ENCODE measurements at regions not wholly inside any gene's neighbourhood (a gene's known extent, or its start where the extent isn't known, plus 50 kb on each side); places are given as distances from the start of the nearest gene placed in this dataset.
A peak's percentile ranks its signal among the peaks of the same experiment; 100 is the strongest.

GRCh38 chr10:43793704-43794103 is 145.0 kb upstream of the ZNF32 start:
- TF ChIP-seq EP300 (IDR thresholded peaks at IDR 0.05) (no peak), POLR2AphosphoS5 (IDR thresholded peaks at IDR 0.05) (peak in 1 of 2 donors; percentile 11)
- TF ChIP-seq, protein P1, sequence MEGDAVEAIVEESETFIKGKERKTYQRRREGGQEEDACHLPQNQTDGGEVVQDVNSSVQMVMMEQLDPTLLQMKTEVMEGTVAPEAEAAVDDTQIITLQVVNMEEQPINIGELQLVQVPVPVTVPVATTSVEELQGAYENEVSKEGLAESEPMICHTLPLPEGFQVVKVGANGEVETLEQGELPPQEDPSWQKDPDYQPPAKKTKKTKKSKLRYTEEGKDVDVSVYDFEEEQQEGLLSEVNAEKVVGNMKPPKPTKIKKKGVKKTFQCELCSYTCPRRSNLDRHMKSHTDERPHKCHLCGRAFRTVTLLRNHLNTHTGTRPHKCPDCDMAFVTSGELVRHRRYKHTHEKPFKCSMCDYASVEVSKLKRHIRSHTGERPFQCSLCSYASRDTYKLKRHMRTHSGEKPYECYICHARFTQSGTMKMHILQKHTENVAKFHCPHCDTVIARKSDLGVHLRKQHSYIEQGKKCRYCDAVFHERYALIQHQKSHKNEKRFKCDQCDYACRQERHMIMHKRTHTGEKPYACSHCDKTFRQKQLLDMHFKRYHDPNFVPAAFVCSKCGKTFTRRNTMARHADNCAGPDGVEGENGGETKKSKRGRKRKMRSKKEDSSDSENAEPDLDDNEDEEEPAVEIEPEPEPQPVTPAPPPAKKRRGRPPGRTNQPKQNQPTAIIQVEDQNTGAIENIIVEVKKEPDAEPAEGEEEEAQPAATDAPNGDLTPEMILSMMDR (IDR thresholded peaks at IDR 0.05): no peak
